Liver (tissue), 8 donors: ENCODE measurements at regions not wholly inside any gene's neighbourhood (a gene's known extent, or its start where the extent isn't known, plus 50 kb on each side); places are given as distances from the start of the nearest gene placed in this dataset.

Experiments used
- DNase-seq: peaks from one replicate; pipeline ENCODE4 v3.0.0-alpha.2; 2017; ENCODE audit warnings: low spot score
- H3K27ac ChIP-seq, 2 donors: one replicate each; pipeline ENCODE4 v1.7.0; 2013; ENCODE audit warnings: inconsistent platforms in 2 of 2, low read length in 2 of 2, control low read depth in 1 of 2, low read depth in 1 of 2, mild to moderate bottlenecking in 1 of 2
- H3K27me3 ChIP-seq, 4 donors: one replicate each; pipeline versions ENCODE4 v1.6.1 to v1.7.0; 2013; ENCODE audit warnings: low read length in 3 of 4, inconsistent platforms in 1 of 4, mild to moderate bottlenecking in 1 of 4, moderate library complexity in 1 of 4; ENCODE audit not compliant: control insufficient read depth in 4 of 4, insufficient read depth in 4 of 4
- H3K36me3 ChIP-seq, 4 donors: one replicate each; pipeline versions ENCODE4 v1.6.1 to v1.7.0; 2013; ENCODE audit warnings: low read length in 3 of 4, mild to moderate bottlenecking in 3 of 4, low read depth in 1 of 4, moderate library complexity in 1 of 4; ENCODE audit not compliant: control insufficient read depth in 4 of 4, insufficient read depth in 3 of 4
- H3K4me1 ChIP-seq, 4 donors: one replicate each; pipeline versions ENCODE4 v1.6.1 to v1.7.0; 2013; ENCODE audit warnings: low read length in 3 of 4, mild to moderate bottlenecking in 3 of 4, moderate library complexity in 1 of 4; ENCODE audit not compliant: control insufficient read depth in 4 of 4, insufficient read depth in 4 of 4
- H3K4me3 ChIP-seq, 3 donors: one replicate each; pipeline versions ENCODE4 v1.6.1 to v1.7.0; 2013; ENCODE audit warnings: low read length in 3 of 3, control low read depth in 1 of 3, low read depth in 1 of 3, mild to moderate bottlenecking in 1 of 3
- H3K9ac ChIP-seq, 2 donors: one replicate each; pipeline ENCODE4 v1.7.0; 2013; ENCODE audit warnings: low read length in 2 of 2, mild to moderate bottlenecking in 2 of 2, moderate library complexity in 2 of 2, control low read depth in 1 of 2, low read depth in 1 of 2
- H3K9me3 ChIP-seq, 4 donors: one replicate each; pipeline versions ENCODE4 v1.6.1 to v1.7.0; 2013; ENCODE audit warnings: low read length in 3 of 4; ENCODE audit not compliant: control insufficient read depth in 4 of 4
- FOXA1 ChIP-seq: IDR thresholded peaks from 2 replicates; pipeline ENCODE4 v1.6.1; 2016; ENCODE audit warnings: antibody characterized with exemption
- FOXA2 ChIP-seq: IDR thresholded peaks from 2 replicates; pipeline ENCODE4 v1.6.1; 2016; ENCODE audit warnings: antibody characterized with exemption
- GABPA ChIP-seq, 2 donors: IDR thresholded peaks in 1 of 2; conservative IDR thresholded peaks in 1 of 2; 2 replicates each; pipeline ENCODE4 v1.6.1; 2016; ENCODE audit warnings: antibody characterized with exemption in 2 of 2, mild to moderate bottlenecking in 1 of 2, moderate library complexity in 1 of 2
- HNF4A ChIP-seq, 2 donors: conservative IDR thresholded peaks; 2 replicates each; pipeline ENCODE4 v1.6.1; 2016; ENCODE audit warnings: antibody characterized with exemption in 2 of 2, mild to moderate bottlenecking in 2 of 2
- HNF4G ChIP-seq: IDR thresholded peaks from 2 replicates; pipeline ENCODE4 v1.6.1; 2016; ENCODE audit warnings: antibody characterized with exemption
- JUND ChIP-seq, 2 donors: IDR thresholded peaks; 2 replicates each; pipeline ENCODE4 v1.6.1; 2016; ENCODE audit warnings: antibody characterized with exemption in 2 of 2
- NR2F2 ChIP-seq: IDR thresholded peaks from 2 replicates; pipeline ENCODE4 v1.6.1; 2016; ENCODE audit warnings: antibody characterized with exemption
- RXRA ChIP-seq, 2 donors: IDR thresholded peaks; 2 replicates each; pipeline ENCODE4 v1.6.1; 2017 to 2018; ENCODE audit warnings: antibody characterized with exemption in 2 of 2, mild to moderate bottlenecking in 1 of 2
- SP1 ChIP-seq: IDR thresholded peaks from 2 replicates; pipeline ENCODE4 v1.6.1; 2018; ENCODE audit warnings: antibody characterized with exemption, mild to moderate bottlenecking
- TAF1 ChIP-seq: conservative IDR thresholded peaks from 2 replicates; pipeline ENCODE4 v1.6.1; 2016; ENCODE audit warnings: antibody characterized with exemption, mild to moderate bottlenecking
- YY1 ChIP-seq: IDR thresholded peaks from 2 replicates; pipeline ENCODE4 v1.6.1; 2016; ENCODE audit warnings: antibody characterized with exemption, mild to moderate bottlenecking
- WGBS: extraction: QIAGEN DNeasy Blood & Tissue Kit; methylation state at CpG from one replicate; pipeline ENCODE4 v1.1.7; 2013; 5-methylcytosine and 5-hydroxymethylcytosine counted together
- TF ChIP-seq, protein P1 (sequence below): fragments of 150-350 bp; IDR thresholded peaks from 2 replicates; pipeline ENCODE4 v1.5.1; 2017; ENCODE audit warnings: improper control_type of control experiment, low read depth, low read length; ENCODE audit not compliant: missing input control
- TF ChIP-seq, protein P2 (sequence below): IDR thresholded peaks from 2 replicates; pipeline ENCODE4 v1.6.1; 2016; ENCODE audit warnings: antibody characterized with exemption
- TF ChIP-seq, protein P3 (sequence below): IDR thresholded peaks from 2 replicates; pipeline ENCODE4 v1.6.1; 2016; ENCODE audit warnings: antibody characterized with exemption, mild to moderate bottlenecking
- TF ChIP-seq, protein P4 (sequence below): IDR thresholded peaks from 2 replicates; pipeline ENCODE4 v1.6.1; 2016; ENCODE audit warnings: antibody characterized with exemption
- donor health status: healthy.
- donor health status: healthy.
- donor health status: healthy.
- donor health status: healthy.
- donor health status: healthy.

DNA sequence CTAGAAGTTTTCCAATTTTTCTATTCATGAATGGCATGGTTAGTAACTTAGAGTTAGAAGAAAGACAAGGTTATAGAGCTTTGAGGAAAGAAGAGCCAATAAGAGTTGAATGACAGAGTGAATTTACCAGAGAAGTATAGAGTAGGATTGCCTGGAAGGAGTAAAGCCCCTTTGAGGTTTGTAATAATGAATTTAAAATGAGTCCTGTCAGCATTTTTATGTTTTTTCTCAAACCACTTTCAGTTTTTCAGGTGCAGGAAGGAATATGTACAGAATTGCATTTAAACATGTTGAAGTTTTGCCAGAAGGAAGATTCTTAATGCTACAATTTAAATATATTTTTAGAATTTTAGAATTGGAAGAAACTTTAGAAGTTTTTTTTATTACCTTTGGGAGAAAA lies 408.3 kb downstream of the DSC3 start (continued):
- TF ChIP-seq, protein P1, sequence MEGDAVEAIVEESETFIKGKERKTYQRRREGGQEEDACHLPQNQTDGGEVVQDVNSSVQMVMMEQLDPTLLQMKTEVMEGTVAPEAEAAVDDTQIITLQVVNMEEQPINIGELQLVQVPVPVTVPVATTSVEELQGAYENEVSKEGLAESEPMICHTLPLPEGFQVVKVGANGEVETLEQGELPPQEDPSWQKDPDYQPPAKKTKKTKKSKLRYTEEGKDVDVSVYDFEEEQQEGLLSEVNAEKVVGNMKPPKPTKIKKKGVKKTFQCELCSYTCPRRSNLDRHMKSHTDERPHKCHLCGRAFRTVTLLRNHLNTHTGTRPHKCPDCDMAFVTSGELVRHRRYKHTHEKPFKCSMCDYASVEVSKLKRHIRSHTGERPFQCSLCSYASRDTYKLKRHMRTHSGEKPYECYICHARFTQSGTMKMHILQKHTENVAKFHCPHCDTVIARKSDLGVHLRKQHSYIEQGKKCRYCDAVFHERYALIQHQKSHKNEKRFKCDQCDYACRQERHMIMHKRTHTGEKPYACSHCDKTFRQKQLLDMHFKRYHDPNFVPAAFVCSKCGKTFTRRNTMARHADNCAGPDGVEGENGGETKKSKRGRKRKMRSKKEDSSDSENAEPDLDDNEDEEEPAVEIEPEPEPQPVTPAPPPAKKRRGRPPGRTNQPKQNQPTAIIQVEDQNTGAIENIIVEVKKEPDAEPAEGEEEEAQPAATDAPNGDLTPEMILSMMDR: no peak
- TF ChIP-seq GABPA (IDR thresholded peaks at IDR 0.05 in 1 of 2, conservative IDR thresholded peaks at IDR 0.05 in 1 of 2) (no peak), NR2F2 (no peak)

DNA sequence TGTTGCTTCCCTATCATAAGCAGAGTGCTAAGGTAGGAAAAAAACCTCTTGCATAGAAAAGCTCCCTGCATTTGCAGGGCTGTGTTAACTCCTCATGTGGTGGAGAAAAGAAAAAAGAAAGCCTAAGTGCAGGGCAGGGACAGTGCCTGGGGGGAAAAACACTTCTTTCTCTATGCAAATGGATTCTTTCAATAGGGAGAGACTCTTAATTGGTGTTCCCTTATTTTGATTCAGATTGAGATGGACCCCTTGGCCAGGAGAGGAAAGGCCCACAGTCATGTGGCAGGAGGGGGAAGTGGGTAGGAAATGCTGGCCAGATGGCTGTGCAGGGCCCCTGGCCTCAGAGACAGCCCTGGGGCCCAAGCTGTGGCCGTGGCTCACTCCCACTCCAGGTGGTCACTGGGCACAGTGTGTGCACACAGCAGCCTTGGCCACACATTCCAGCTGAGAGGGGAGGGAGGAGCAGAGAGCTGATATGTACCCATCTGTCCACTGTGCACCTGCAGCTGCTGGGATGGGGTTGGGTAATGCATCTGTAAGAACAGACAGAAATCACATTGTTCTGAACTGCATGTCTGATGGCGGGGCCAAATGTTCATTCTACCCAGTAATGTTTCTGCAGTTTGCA lies 410.4 kb downstream of the DSC3 start:
- H3K4me3 ChIP-seq: no peak overlapping the region
- H3K9me3 ChIP-seq: peaks cover 0 to 4% (median 0%) of the 10 kb centered on the region in 4 donors
- H3K27ac ChIP-seq: no peak overlapping the region
- no peak for TF ChIP-seq HNF4A (conservative IDR thresholded peaks at IDR 0.05)
- TF ChIP-seq FOXA2: no peak
- no peak for TF ChIP-seq RXRA (IDR thresholded peaks at IDR 0.05)
- TF ChIP-seq TAF1: no peak
- TF ChIP-seq GABPA (IDR thresholded peaks at IDR 0.05 in 1 of 2, conservative IDR thresholded peaks at IDR 0.05 in 1 of 2): no peak
- no peak for TF ChIP-seq NR2F2
- TF ChIP-seq, protein P2, sequence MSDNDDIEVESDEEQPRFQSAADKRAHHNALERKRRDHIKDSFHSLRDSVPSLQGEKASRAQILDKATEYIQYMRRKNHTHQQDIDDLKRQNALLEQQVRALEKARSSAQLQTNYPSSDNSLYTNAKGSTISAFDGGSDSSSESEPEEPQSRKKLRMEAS: no peak
- TF ChIP-seq FOXA1: no peak
- TF ChIP-seq, protein P3, sequence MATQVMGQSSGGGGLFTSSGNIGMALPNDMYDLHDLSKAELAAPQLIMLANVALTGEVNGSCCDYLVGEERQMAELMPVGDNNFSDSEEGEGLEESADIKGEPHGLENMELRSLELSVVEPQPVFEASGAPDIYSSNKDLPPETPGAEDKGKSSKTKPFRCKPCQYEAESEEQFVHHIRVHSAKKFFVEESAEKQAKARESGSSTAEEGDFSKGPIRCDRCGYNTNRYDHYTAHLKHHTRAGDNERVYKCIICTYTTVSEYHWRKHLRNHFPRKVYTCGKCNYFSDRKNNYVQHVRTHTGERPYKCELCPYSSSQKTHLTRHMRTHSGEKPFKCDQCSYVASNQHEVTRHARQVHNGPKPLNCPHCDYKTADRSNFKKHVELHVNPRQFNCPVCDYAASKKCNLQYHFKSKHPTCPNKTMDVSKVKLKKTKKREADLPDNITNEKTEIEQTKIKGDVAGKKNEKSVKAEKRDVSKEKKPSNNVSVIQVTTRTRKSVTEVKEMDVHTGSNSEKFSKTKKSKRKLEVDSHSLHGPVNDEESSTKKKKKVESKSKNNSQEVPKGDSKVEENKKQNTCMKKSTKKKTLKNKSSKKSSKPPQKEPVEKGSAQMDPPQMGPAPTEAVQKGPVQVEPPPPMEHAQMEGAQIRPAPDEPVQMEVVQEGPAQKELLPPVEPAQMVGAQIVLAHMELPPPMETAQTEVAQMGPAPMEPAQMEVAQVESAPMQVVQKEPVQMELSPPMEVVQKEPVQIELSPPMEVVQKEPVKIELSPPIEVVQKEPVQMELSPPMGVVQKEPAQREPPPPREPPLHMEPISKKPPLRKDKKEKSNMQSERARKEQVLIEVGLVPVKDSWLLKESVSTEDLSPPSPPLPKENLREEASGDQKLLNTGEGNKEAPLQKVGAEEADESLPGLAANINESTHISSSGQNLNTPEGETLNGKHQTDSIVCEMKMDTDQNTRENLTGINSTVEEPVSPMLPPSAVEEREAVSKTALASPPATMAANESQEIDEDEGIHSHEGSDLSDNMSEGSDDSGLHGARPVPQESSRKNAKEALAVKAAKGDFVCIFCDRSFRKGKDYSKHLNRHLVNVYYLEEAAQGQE: no peak
- TF ChIP-seq, protein P1: no peak
- TF ChIP-seq SP1: no peak
- TF ChIP-seq YY1: no peak
- TF ChIP-seq HNF4G: no peak
- TF ChIP-seq, protein P4, sequence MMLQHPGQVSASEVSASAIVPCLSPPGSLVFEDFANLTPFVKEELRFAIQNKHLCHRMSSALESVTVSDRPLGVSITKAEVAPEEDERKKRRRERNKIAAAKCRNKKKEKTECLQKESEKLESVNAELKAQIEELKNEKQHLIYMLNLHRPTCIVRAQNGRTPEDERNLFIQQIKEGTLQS: no peak
- no peak for TF ChIP-seq JUND (IDR thresholded peaks at IDR 0.05)
- DNase-seq: no peak
- 61% methylated on average over 2 of the region's 2 CpGs for WGBS
- no peaks in the 10 kb centered on the region for H3K27me3 ChIP-seq
- no peaks in the 10 kb centered on the region for H3K36me3 ChIP-seq
- no peak overlapping the region for H3K9ac ChIP-seq
- H3K4me1 ChIP-seq: no peaks in the 10 kb centered on the region
